ENCODE measurements at regions not wholly inside any gene's neighbourhood (a gene's known extent, or its start where the extent isn't known, plus 50 kb on each side); places are given as distances from the start of the nearest gene placed in this dataset.
"Not testable (repeated sequence)": the region's sequence is repeated elsewhere in the genome, so short reads cannot be mapped to it uniquely, and the experiment has no call there.

DNA sequence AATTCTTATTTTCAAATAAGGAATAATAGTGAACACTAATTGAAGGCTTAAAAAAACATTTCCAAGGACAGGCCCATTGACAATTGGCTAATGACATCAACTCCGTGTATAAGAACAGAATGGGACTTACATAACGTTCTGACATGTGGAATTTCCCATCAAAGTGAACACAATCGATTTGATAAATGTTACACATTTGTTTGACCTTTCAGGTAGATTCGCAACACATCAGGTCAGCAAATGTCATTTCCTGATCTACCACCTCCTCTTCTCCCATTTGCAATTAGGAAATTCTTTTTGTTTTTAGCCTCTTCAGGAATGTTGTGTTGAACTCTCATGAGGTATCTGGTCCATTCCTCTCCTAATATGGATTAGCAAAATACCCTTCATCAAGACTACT, 292.9 kb upstream of the SLC14A2 start:
- no peak for DNase-seq

DNA sequence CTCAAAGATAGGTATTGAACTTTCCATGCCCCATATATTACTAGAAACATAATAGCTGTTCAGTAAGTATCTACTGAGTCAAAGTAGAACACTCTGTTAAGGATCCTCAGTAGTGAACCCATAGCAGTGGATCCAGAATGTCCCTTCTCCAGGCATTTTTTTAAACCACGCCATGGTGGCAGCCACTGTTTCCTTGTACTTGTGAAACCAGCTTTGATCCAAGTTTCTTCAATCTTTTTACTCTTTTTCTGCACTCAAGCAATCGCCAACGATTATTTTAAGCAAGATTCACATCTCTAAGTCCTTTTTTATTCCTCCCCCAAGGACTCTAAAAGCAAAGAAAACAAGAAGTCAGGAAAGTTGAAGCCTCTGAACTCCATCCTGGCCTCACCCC, 291.2 kb upstream of the SLC14A2 start:
- no peak for DNase-seq

DNA sequence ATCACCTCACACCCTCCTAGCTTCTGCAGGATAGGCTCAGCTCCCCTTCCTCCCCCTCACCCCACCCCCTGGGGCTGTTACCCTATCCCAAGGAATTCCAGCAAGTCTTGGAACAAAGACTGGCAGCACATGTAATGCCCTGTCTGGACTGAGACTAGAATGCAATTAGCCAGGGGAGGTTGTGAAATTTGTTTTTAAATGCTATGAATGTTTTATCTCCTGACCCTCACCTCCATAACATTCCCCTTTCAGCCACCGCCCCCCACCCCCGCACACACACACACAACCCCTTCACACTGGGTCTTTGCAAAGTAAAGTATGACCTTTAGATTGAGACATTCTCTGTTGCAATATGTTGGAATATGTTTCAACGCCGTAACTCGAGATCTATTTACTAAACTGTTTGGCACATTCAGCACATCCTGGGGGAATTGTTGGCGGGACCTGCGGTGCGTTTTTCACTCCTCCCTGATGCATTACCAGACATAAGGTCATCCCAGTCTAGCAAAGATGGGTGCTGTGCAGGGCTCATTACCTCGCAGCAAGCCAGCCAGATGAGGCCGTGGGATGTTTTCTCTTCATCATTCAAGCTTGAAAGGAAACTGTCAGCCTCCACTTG, 290.7 kb upstream of the SLC14A2 start:
- DNase-seq: peak; percentile 23

DNA sequence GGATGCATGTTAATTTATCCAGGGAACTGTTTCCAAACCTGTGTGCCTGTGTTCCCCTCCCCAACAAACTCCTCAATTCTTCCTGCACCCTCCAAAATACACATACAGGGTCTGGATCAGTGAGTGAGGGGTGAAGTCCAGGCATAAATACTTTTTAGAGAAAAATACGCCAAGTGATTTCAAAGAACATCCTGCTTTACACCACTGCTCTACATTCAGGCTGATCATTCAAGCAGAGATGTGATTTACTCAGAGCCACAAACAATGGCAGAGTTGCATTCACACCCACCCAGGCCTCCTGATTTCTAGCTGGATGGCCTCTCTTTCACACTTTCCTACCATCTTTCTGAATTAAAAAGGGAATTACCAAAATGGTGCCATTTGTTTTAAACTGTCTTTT, 289.5 kb upstream of the SLC14A2 start:
- no peak for DNase-seq

DNA sequence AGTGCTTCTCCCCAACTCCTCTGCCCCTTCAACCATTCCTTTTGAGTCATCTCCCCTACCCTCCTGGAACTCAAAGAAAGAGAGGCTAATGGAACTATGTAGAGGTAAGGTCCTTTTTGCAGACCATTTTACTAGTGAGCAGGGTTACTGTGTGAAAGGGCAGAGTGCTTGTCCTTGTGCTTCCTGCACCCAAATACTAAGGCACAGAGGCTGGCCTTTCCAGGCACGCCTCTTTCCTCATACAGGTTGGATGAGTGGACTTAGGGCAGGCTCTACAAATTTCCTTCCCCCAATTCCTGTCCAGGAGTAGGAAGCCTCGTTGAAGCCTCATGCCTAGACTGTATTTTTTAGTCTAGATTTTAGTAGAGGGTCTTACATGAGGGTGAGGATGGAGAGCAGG, 288.8 kb upstream of the SLC14A2 start:
- DNase-seq: no peak

DNA sequence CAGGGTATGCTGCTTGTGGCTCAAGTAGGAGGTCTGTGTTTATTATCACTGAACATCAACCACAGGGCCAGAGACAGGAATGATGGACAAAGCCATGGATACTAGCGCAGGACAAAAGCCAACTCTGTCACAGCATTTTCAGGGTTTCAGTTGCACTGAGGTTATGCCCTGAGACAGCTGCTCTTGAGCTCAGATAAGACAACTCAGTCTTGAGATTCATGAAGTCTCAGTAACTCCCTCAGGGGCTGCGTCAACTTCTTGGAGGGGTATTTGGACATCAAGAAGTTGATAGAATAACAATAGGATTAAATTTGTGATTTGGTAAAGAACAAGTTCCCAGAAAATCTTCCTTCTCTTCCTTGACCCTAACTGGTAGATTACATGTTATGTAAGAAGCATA, 287.0 kb upstream of the SLC14A2 start:
- DNase-seq: no peak

DNA sequence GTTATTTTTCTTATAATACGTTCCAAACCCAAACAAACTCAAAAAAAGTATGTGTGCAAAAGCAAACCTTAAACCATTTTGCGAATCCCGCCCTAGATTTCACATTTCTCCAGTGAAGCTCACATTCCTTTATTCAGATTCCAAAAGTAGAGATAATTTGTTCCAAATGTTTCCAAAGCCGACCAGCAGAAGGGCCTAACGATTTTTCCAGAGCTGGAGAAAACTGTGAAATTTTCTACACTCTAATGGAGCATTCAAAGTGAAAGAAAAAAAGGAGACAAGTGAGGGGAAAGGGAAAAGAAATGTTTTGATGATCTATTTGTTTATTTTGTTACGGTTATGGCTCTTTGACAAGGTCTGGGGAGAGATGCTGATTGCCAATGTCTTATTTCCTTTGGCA, 286.5 kb upstream of the SLC14A2 start:
- DNase-seq: no peak

DNA sequence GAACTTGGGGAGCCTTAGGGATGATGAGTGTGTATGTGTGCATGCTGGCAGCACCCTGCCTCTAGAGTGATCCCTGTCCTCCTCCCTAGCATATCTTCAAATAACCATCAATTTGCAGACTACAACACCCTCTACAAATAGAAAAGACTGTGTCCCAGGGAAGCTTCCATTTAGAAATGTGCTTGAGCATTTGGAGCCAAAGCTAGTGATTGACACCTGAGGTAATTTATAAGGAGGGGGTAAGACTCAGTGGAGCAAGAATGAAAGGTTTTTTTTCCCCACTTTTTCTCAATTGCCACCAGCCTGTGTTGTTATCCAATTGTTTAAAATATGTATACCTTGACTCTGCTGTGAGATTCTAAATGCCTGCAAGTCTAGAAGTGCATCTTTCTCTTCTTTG, 286.0 kb upstream of the SLC14A2 start:
- DNase-seq: no peak

DNA sequence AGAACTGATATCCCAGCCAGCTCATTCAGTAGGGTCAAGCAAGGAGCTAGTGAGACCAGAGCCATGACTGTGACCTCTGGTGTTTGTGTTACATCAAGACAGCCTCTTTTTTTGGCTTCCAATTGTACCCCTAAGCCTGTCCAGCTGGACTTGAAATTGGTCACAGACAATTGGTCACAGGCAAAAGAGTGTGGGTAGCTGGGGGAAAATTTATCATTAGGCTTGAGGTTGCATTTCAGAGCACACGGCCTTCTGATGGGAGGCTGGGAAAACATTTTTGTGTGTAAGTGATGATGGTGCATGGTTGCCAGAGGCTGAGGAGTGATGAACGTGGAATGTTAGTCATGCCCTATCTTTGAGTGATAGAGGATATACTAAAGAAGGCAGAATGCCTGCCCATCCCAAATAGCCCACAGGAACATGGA, 285.1 kb upstream of the SLC14A2 start:
- no peak for DNase-seq

DNA sequence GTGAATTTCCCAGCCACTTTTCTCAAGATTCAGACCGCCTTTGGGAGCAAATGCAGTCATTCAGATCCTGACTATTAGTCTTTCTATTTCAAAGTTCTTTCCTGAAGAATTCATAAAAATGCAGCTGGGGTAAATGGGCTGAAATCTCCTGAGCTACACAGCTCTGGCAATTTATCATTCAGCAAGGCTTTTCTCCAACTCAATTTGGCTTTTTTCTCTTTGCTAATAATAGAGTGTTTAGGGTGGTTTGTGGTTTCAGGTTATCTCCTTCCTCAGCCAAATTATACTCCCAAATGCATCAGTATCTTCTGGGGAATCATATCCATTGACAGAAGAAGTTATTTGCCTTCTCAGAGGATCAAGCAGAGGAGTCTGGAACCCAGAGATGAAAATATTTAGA, 282.4 kb upstream of the SLC14A2 start:
- no peak for DNase-seq

DNA sequence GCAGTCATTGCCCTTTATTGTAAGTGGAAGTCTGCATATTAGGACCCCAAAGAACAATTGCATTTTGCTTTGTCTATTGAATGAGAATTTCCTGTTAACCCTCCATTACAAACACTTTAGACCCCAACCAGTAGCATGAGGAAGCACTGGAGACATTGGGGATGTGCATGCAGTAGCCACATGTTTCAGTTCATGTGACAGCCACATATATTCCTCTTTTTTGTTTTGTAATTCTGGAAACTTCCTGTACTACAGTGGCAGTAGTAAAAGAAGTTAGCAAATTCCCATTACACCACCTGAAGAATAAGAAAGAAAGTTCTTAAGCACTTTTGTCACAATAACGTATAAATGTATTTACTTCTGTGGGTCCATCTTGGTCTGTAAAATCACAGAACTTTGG, 281.1 kb upstream of the SLC14A2 start:
- no peak for DNase-seq

DNA sequence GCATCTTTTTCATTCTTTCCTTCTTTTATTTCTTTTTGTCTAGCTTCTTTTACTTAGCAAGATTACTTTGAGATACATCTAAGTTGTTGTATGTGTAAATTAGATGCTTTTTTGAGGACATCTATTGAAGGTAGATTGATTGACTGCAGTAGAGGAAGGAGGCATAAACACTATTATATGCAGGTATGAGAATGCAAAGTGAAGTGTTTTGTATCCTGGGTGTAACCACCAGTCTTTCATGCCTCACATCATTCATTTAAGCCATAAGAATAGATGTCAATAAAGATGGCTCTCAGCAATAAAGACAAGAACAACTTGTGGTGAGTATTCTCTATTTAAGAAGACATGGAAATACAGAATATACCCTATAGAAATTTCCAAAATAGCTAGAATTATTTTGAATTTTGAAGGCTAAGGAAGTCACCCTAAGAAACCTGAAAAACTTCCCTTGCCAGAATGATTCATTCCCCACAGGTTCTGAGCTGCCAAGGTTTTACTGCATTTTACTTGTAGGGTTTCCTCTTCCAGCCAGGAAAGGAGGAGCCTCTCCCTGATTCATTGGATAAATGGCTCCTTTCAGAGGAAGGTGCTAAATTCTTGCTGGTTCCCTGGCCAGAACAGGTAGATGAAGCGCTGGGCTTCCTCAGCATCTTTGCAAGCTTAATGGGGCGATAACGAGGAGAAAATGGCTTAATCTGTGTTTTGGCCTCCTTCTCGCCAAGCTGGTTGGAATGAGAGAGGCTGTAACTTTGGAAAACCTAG, 279.8 kb upstream of the SLC14A2 start:
- DNase-seq: no peak

DNA sequence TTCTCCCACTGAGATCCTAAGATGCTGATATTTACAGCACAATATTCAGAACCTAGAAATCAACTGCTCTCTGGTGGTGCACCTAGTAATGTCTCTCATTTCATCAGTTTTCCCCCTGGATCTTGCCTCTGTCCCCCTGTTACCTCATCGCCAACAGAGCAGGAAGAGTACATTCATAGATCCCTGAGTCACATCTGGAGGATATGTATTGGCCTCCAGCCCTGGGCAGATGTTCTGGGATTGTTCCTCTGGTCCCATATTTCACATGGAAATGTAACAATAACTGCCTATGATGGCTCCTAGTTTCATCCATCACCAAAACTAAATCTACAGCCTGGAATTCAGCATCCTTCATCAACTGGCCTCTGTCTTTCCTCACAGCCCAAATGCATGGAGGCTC, 278.8 kb upstream of the SLC14A2 start:
- DNase-seq: no peak

DNA sequence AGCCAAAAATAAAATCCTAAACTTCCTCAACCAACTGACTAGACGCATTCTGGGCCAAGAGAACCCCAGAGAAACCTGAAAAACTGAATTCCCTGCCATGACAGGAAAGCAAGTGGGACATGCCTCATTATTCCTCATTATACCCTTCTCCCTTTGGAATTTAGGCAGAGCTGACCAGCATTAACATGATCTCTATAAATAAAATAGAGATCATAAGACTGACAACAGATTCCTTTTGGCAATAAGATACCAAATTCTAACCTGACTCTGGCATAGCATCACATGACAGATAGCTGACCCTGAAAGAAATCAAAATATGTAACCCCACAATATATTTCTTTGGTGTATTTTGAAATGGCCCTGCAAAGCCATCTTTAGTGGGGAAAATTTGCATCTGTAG, 277.8 kb upstream of the SLC14A2 start:
- no peak for DNase-seq

DNA sequence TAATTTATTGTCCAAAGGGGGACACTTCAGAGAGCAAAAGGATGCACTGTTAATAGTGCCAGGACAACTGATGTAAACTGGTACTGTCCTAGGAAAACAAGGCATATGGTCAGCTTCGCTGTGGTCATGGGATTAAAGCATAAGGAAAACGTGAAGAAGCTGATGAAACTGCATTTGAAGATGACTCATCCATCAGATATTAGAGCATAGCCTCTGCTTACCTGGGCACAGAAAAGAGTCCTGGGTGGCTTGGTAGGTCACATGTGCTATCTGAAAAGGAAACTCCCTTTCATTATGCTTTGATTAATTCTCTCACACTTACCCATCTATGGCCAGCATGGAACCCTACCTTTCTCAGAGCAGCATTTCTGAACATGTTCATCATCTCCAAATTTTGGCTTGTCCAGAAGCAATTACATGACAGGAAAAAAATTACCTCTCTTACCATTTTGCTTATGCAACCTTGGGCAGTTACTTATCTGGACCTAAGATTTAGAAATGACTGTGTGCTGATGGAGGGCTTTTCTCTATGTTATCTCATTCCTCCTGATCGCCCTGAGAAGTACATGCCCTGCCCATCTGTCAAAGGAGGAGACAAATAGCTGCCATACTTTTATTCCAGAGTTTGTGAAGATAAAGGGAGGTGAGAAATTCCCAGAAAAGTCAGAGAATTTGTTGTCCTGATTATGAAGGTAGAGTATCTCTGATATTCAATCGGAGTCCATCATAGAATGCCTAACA, 275.3 kb upstream of the SLC14A2 start:
- DNase-seq: no peak

DNA sequence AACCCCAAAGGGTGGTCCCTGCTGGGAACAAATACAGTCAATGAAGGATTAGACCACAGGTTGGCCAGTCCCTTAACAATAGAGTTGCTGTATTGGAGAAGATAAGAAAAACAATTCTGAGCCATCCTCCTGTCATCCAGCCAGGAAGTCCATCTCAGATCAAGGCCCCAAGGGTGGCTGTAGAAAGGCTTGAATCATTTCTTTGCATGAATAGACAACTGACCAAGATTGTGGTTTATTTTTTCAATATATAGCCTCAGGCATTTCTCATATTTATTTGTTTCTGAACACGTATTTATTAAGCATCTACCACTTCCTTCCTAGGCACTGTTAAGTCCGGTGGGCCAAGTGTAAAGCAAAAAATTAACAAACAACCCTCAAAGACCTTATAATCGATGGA, 274.4 kb upstream of the SLC14A2 start:
- no peak for DNase-seq

DNA sequence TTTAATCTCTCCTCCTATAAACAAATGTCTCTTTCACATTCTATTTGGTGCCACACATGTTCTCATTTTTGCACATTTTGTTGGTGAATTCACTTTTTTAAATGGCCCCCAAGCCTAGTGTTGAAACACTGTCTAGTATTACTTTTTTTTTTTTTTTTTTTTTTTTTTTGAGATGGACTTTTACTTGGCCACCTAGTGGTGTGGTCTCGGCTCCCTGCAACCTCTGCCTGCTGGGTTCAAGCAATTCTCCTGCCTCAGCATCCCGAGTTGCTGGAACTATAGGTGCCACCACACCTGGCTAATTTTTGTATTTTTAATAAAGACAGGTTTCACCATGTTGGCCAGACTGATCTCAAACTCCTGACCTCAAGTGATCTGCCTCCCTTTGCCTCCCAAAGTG, 273.8 kb upstream of the SLC14A2 start:
- no peak for DNase-seq

DNA sequence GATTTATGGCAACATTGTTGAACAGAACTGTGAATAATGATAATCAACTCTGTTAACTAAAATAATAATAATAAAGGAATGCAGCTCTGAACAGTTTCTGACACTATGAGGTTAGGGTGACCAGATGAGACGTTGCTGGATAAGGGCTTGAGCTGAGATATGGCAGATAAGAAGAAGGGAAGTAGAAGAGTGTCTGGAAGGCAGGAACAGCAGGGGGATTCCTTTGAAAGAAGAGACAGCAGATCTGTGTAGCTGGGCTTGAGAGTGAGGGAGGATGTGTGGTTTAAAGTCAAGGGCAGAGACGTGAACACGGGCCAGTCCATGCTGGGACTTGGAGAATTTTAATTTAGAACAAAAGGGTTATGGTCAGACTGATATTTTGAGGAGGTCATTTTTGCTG, 273.1 kb upstream of the SLC14A2 start:
- DNase-seq: no peak

DNA sequence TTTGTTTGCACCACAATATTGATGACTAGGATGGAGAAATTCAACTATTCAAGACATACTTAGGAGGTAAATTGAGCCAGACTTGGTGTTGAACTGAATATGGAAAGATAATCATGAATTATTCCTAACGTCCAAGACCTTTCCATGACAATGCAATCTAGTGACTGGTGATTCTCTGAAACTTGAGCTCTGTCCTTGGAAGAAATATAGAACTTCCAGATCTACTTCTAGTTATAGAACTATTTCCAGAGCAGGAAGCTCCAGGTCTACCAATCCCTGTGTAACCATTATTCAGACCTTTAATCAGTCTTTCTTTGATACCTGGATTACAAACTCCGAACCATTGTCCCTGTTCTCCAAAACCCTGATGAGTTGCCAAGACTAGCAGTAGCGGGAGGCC, 272.6 kb upstream of the SLC14A2 start:
- DNase-seq: no peak

DNA sequence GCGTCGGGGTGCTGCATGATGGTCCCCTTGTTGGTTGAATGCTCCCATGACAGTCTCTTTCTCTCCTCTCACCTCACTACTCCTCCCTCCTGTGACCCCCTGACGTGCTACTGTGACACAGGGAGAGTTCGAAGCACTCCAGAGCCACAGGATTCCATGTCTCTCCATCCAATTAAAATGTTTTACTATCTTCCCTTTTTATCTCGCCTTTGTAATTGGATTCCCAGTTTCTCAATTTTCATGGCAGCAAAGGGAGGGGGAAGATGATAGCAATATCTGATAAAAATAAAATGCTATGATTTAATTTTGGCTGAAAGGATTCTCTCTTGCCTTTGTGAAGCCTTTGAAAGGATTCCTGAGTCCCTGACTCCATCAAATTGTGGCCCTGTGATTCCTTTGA, 271.9 kb upstream of the SLC14A2 start:
- DNase-seq: no peak

DNA sequence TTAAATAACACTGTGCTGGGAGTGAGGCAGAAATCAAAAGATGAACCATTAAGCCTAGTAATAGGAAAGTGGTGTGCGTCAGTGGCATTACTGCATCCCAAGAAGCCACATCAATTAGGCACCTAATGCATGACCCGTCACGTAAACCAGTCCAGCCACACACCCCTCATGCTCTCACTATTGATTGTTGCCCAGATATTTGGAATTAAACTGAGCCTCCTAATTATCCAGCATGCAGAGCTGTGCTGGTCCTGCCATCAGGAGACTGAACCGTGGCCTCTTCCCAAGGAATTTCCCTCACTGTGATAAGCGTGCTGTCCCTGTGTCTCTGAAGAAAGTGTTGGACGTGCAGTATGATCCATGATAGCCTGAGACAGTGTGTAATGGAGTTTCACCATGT, 270.6 kb upstream of the SLC14A2 start:
- not testable (repeated sequence) for DNase-seq

DNA sequence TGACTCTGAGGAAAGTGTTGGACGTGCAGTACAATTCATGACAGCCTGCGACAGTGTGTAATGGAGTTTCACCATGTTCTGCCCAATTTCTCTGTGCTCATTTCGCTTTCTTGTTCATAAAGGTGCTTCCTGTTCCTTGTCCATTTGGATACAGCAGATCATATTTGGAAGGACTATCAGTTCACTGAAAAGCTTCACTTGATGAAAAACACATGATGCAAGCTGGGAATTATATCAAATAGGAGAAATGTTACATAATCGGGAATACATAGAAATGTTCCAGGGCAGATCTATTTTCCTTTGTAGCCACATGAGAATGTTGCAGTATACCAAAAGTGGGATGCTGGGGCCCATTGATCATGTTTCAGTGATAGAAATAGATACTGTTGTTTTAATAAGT, 266.3 kb upstream of the SLC14A2 start:
- DNase-seq: no peak

DNA sequence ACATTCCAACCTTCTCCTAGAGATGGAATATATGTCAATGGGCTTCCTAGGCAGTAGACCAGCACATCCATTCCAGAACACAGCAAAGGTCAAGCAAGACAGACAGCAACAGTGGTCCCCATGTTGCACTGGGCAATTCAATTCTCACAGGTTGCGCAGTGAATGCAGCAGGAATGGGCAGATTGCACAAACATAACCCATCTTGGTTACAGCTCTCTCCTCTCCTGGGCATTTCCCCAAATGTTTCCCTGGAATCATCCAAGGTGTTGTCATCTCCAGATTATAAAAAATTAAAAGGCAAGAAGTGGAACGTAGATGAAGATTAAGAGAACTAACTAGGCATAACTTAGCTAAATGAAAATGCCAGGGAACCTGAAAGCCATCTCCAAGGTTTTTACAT, 265.8 kb upstream of the SLC14A2 start:
- DNase-seq: no peak

DNA sequence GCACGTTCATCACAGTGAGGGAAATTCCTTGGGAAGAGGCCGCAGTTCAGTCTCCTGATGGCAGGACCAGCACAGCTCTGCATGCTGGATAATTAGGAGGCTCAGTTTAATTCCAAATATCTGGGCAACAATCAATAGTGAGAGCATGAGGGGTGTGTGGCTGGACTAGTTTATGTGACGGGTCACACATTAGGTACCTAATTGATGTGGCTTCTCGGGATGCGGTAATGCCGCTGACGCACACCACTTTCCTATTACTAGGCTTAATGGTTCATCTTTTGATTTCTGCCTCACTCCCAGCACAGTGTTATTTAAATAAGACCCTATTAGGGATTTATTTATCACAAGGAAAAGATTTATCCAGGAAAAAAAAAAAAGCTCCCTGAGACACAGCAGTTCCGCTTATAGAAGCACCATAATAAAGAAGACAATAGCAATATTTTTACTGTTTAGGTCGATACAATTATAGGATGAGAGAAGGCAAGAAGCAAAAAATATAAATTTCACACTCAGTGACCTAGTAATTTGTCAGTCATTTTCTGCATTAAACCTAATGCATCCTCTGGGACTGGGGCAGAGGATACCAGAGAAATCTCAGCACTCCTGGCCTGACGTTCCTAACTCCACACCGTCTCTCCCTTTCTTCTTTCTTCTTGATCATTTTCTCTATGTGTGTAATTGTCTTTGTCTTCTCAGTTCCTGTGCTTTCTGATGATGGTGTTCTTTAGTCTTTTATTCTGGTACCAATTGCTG, 264.7 kb upstream of the SLC14A2 start:
- no peak for DNase-seq

Data from NCI-H2029 (cell line).